Omental fat pad (tissue), 3 donors: ENCODE measurements at regions not wholly inside any gene's neighbourhood (a gene's known extent, or its start where the extent isn't known, plus 50 kb on each side); places are given as distances from the start of the nearest gene placed in this dataset.
"Not testable (repeated sequence)": the region's sequence is repeated elsewhere in the genome, so short reads cannot be mapped to it uniquely, and the experiment has no call there.

Experiments used
- ATAC-seq: fragments of 150-250 bp; one replicate; pipeline ENCODE4 v1.9.1; 2016; ENCODE audit warnings: mild to moderate bottlenecking, moderate library complexity; ENCODE audit not compliant: low FRiP score
- DNase-seq: peaks from one replicate; pipeline ENCODE4 v3.0.0-alpha.2; 2019; ENCODE audit warnings: low spot score
- CTCF ChIP-seq, 3 donors: fragments of 450-650 bp; IDR thresholded peaks; one replicate each; pipeline ENCODE4 v1.5.1; 2016 to 2017; ENCODE audit warnings: antibody characterized with exemption in 3 of 3, mild to moderate bottlenecking in 3 of 3, moderate library complexity in 2 of 3

GRCh38 chr5:106985174-106985573 lies 685.6 kb downstream of the EFNA5 start:
- DNase-seq (no peak), ATAC-seq (no peak)
- no peak for TF ChIP-seq CTCF (IDR thresholded peaks at IDR 0.05)

GRCh38 chr5:106979178-106979577 lies 691.6 kb downstream of the EFNA5 start:
- not testable (repeated sequence) for ATAC-seq, DNase-seq

- ATAC-seq, result not testable (repeated sequence)
These were observed 692.1 kb downstream of the EFNA5 start for GRCh38 chr5:106978582-106979165.

GRCh38 chr5:106976363-106976762 lies 694.4 kb downstream of the EFNA5 start:
- ATAC-seq (no peak), DNase-seq (no peak)
- no peak for TF ChIP-seq CTCF (IDR thresholded peaks at IDR 0.05)

More at GRCh38 chr5:106978582-106979165, 692.1 kb downstream of the EFNA5 start:
- not testable (repeated sequence) for DNase-seq

GRCh38 chr5:106974272-106974671 lies 696.5 kb downstream of the EFNA5 start:
- DNase-seq (no peak), ATAC-seq (no peak)
- no peak for TF ChIP-seq CTCF (IDR thresholded peaks at IDR 0.05)

GRCh38 chr5:106966686-106967315 lies 703.9 kb downstream of the EFNA5 start:
- DNase-seq (no peak), ATAC-seq (no peak)
- no peak for TF ChIP-seq CTCF (IDR thresholded peaks at IDR 0.05)

GRCh38 chr5:106964132-106964531 lies 706.6 kb downstream of the EFNA5 start:
- no peak for TF ChIP-seq CTCF (IDR thresholded peaks at IDR 0.05)
- no peak for ATAC-seq
- no peak for DNase-seq

GRCh38 chr5:106963630-106964029 lies 707.1 kb downstream of the EFNA5 start:
- TF ChIP-seq CTCF (IDR thresholded peaks at IDR 0.05), result no peak
- ATAC-seq (no peak), DNase-seq (no peak)
